BLaER1 treated with 17β-estradiol and CSF1 and Interleukin-3, amounts not matched to agents 10 nM and 100 nM (cell line): ENCODE measurements at regions not wholly inside any gene's neighbourhood (a gene's known extent, or its start where the extent isn't known, plus 50 kb on each side); places are given as distances from the start of the nearest gene placed in this dataset.

ENCODE experiments used
- H3K27ac ChIP-seq, 11 experiments: shearing (Covaris generic); formaldehyde crosslinking; 2 replicates each; pipeline ENCODE4 v1.8.1; 2022
- H3K27me3 ChIP-seq, 11 experiments: shearing (Covaris generic); formaldehyde crosslinking; 2 replicates each; pipeline ENCODE4 v1.8.1; 2022
- H3K36me3 ChIP-seq, 11 experiments: shearing (Covaris generic); formaldehyde crosslinking; 2 replicates each; pipeline ENCODE4 v1.8.1; 2022
- H3K4me1 ChIP-seq, 10 experiments: shearing (Covaris generic); formaldehyde crosslinking; 2 replicates each; pipeline ENCODE4 v1.8.1; 2022
- H3K4me2 ChIP-seq, 11 experiments: shearing (Covaris generic); formaldehyde crosslinking; 2 replicates each; pipeline ENCODE4 v1.8.1; 2022
- H3K4me3 ChIP-seq, 10 experiments: shearing (Covaris generic); formaldehyde crosslinking; 2 replicates each; pipeline ENCODE4 v1.8.1; 2022
- H3K9ac ChIP-seq, 11 experiments: shearing (Covaris generic); formaldehyde crosslinking; 2 replicates each; pipeline ENCODE4 v1.8.1; 2022
- H3K9me3 ChIP-seq, 11 experiments: shearing (Covaris generic); formaldehyde crosslinking; replicated peaks in 1 of 11; 2 replicates each; pipeline ENCODE4 v1.8.1; 2022
- H4K20me1 ChIP-seq, 11 experiments: shearing (Covaris generic); formaldehyde crosslinking; 2 replicates each; pipeline ENCODE4 v1.8.1; 2022
- Cebpa-rat ChIP-seq, 11 experiments: shearing (Covaris generic); IDR thresholded peaks; 2 replicates each; pipeline ENCODE4 v1.8.1; 2022

DNA sequence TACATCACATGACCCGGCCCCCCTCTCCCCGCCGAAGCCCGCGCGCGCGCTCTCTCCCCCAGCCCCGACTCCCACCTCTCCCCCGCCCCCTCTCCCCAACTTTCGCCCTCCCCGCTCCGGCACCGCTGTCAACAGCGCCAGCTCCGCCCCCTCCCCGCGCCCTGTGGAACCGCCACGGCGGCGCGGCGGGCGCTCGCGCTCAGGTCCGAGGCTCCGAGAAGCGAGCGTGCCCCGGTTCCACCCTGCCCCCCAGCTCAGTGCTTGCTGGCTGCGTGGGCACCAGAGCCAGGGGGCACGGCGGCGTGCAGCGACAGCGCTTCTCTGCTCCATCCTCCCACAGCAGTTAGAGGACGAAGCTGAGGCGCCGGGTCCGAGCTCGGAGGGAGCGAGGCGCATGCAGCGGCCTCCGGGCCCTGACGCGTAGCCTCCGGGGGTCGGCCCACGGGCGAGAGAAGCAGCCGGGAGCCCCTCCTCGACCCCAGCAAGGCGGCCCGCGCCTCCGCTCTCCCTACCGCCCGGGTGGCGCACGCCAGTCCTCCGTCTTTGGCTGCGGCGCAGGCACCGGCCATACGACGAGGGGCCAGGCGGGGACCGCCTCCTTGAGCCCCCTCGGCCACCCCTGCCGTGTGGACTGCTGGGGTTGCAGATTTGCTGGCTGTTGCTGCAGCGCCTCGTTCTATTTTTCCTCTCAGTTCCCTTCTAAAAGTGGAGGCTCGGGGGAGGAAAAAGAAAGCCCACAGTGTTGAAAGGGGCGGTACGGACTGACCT is 109.5 kb downstream of the KCNRG start:
- Histone ChIP-seq H3K4me2 (peak overlapping the region; percentile 65 to 88 (median 80)), H3K27ac (peak overlapping the region; percentile 98 to 100 (median 99)), H3K27me3 (peaks cover 13 to 22% (median 18%) of the 10 kb centered on the region in 11 experiments), H3K9me3 (no peaks in the 10 kb centered on the region), H3K36me3 (peaks cover 6 to 21% (median 11%) of the 10 kb centered on the region in 11 experiments; a peak in 14 of 22 replicates), H3K4me3 (peak overlapping the region; percentile 89 to 99 (median 96)), H3K9ac (peak overlapping the region; percentile 98 to 100 (median 99)), H3K4me1 (peaks cover 63 to 72% (median 69%) of the 10 kb centered on the region in 10 experiments), H4K20me1 (peaks cover 0 to 44% (median 19%) of the 10 kb centered on the region in 11 experiments; a peak in 16 of 22 replicates)
- TF ChIP-seq Cebpa-rat (IDR thresholded peaks at IDR 0.05) = no peak

DNA sequence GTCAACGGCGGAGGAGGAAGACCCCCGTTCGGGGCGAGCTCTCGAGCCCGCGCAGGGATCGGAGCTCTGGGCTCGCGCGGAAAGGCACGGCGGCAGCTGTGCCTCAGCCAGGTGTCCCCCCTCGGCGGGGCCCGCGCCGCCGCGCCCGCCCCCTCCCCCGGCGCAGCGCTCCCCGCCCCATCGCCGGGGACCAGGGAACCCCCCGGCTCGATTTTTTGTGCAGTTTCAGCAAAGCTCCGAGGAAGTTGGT is 110.0 kb downstream of the KCNRG start:
- H3K9ac ChIP-seq = peak overlapping the region; percentile 98 to 100 (median 99)
- no peak for TF ChIP-seq Cebpa-rat (IDR thresholded peaks at IDR 0.05)
- peak overlapping the region; percentile 89 to 99 (median 96) for H3K4me3 ChIP-seq
- peaks cover 18 to 27% (median 23%) of the 10 kb centered on the region in 11 experiments for H3K27me3 ChIP-seq
- peak overlapping the region; percentile 65 to 88 (median 80); a peak in 21 of 22 replicates for H3K4me2 ChIP-seq
- H3K4me1 ChIP-seq = peaks cover 67 to 73% (median 71%) of the 10 kb centered on the region in 10 experiments
- peak overlapping the region; percentile 98 to 100 (median 99) for H3K27ac ChIP-seq
- no peaks in the 10 kb centered on the region for H3K9me3 ChIP-seq
- H4K20me1 ChIP-seq = peaks cover 0 to 39% (median 19%) of the 10 kb centered on the region in 11 experiments; a peak in 16 of 22 replicates
- H3K36me3 ChIP-seq = peaks cover 6 to 20% (median 10%) of the 10 kb centered on the region in 11 experiments; a peak in 14 of 22 replicates

GRCh38 chr13:50125554-50126262 is 110.5 kb downstream of the KCNRG start:
- Histone ChIP-seq H3K9ac (peak overlapping the region; percentile 98 to 100 (median 99)), H4K20me1 (peaks cover 0 to 34% (median 17%) of the 10 kb centered on the region in 11 experiments; a peak in 16 of 22 replicates), H3K4me1 (peaks cover 62 to 73% (median 71%) of the 10 kb centered on the region in 10 experiments), H3K4me2 (peak overlapping the region; percentile 87 to 99 (median 95)), H3K27ac (peak overlapping the region; percentile 98 to 100 (median 99)), H3K9me3 (no peaks in the 10 kb centered on the region), H3K4me3 (peak overlapping the region; percentile 89 to 99 (median 96)), H3K27me3 (peaks cover 23 to 32% (median 28%) of the 10 kb centered on the region in 11 experiments), H3K36me3 (peaks cover 2 to 15% (median 6%) of the 10 kb centered on the region in 11 experiments; a peak in 14 of 22 replicates)
- no peak for TF ChIP-seq Cebpa-rat (IDR thresholded peaks at IDR 0.05)

- Histone ChIP-seq H3K4me1 (peaks cover 58 to 73% (median 71%) of the 10 kb centered on the region in 10 experiments), H3K27ac (peak overlapping the region; percentile 98 to 100 (median 99)), H4K20me1 (peaks cover 0 to 27% (median 14%) of the 10 kb centered on the region in 11 experiments; a peak in 14 of 22 replicates), H3K36me3 (peaks cover 0 to 8% (median 0%) of the 10 kb centered on the region in 11 experiments; a peak in 7 of 22 replicates), H3K4me2 (peak overlapping the region; percentile 87 to 99 (median 95)), H3K4me3 (peak overlapping the region; percentile 89 to 99 (median 96)), H3K27me3 (peaks cover 30 to 39% (median 35%) of the 10 kb centered on the region in 11 experiments), H3K9ac (peak overlapping the region; percentile 98 to 100 (median 99)), H3K9me3 (no peaks in the 10 kb centered on the region)
- 0 out of 22 replicates have a peak, but pooled peaks of 1 of the 11 experiments have one; percentile 21 for TF ChIP-seq Cebpa-rat (IDR thresholded peaks at IDR 0.05)
These were observed 111.2 kb downstream of the KCNRG start for GRCh38 chr13:50126263-50126992.

DNA sequence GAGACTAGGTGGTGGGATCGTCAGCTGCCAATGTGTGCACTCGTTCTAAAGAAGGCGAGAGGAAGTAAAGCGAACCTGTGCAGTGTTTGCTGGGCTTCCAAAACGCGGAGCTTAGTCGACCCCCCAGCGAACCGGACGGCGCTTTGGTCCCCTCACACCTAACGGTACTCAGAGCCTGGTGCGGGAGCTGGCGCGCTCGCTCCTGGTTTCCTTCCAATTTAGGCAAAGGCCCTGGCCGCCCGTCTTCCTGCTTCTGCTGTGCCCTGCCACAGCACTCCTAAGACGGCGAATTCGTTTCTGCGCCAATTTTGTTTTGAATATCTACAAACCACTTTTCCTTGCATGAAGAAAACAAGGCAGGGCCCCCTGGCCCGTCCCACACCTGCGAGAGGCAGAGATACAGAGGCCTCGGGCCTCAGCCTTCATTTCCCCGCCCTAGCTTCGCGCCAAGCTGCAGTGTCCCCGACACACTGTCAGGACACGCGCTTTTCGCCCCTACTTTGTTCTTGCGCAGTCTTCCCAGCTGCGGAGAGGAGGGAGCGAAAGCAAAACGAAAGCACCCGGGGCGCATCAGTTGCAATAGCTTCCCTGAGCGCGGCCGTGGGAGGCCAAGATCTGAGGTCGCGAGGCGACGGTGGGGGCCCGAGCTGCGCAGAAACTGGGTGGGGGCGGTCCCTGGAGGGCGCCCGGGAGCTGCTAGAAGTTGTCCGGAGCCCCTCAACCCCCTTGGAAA is 111.9 kb downstream of the KCNRG start:
- Histone ChIP-seq H3K27ac (peak overlapping the region; percentile 98 to 100 (median 99)), H4K20me1 (peaks cover 0 to 20% (median 10%) of the 10 kb centered on the region in 11 experiments; a peak in 11 of 22 replicates), H3K4me2 (peak overlapping the region; percentile 87 to 99 (median 95)), H3K4me1 (peaks cover 52 to 69% (median 67%) of the 10 kb centered on the region in 10 experiments), H3K9me3 (peaks cover 0 to 2% (median under 1%) of the 10 kb centered on the region in 11 experiments; a peak in 12 of 22 replicates), H3K27me3 (peaks cover 37 to 46% (median 42%) of the 10 kb centered on the region in 11 experiments), H3K9ac (peak overlapping the region; percentile 98 to 100 (median 99)), H3K4me3 (peak overlapping the region; percentile 89 to 99 (median 96)), H3K36me3 (0 out of 22 replicates have a peak, but pooled peaks cover 0 to under 1% (median 0%) of the 10 kb centered on the region in 11 experiments)
- TF ChIP-seq Cebpa-rat (IDR thresholded peaks at IDR 0.05) = peak in 3 of 11 experiments; percentile 17 to 74 (median 30); a peak in 3 of 22 replicates

GRCh38 chr13:50127726-50128291 is 112.6 kb downstream of the KCNRG start:
- peaks cover 6 to 9% (median 7%) of the 10 kb centered on the region in 11 experiments for H3K9me3 ChIP-seq
- H3K4me3 ChIP-seq = peak overlapping the region; percentile 89 to 99 (median 96)
- H4K20me1 ChIP-seq = peaks cover 0 to 13% (median 7%) of the 10 kb centered on the region in 11 experiments; a peak in 9 of 22 replicates
- peaks cover 45 to 62% (median 60%) of the 10 kb centered on the region in 10 experiments for H3K4me1 ChIP-seq
- peaks cover 44 to 53% (median 48%) of the 10 kb centered on the region in 11 experiments for H3K27me3 ChIP-seq
- H3K9ac ChIP-seq = peak overlapping the region; percentile 98 to 100 (median 99)
- no peaks in the 10 kb centered on the region; a peak in 1 of 22 replicates for H3K36me3 ChIP-seq
- H3K27ac ChIP-seq = peak overlapping the region; percentile 98 to 100 (median 99)
- TF ChIP-seq Cebpa-rat (IDR thresholded peaks at IDR 0.05) = no peak
- peak overlapping the region; percentile 87 to 99 (median 95) for H3K4me2 ChIP-seq

- peak overlapping the region in 7 of 11 experiments; percentile 98 to 100 (median 99); a peak in 11 of 22 replicates for H3K27ac ChIP-seq
- H3K27me3 ChIP-seq = peaks cover 51 to 59% (median 55%) of the 10 kb centered on the region in 11 experiments
- no peaks in the 10 kb centered on the region; a peak in 1 of 22 replicates for H3K36me3 ChIP-seq
- peaks cover 0 to 7% (median under 1%) of the 10 kb centered on the region in 11 experiments; a peak in 7 of 22 replicates for H4K20me1 ChIP-seq
- H3K9ac ChIP-seq = peak overlapping the region in 8 of 11 experiments; percentile 98 to 100 (median 99); a peak in 14 of 22 replicates
- H3K4me2 ChIP-seq = peak overlapping the region; percentile 87 to 99 (median 95)
- peaks cover 13 to 16% (median 14%) of the 10 kb centered on the region in 11 experiments for H3K9me3 ChIP-seq
- H3K4me1 ChIP-seq = peaks cover 39 to 57% (median 54%) of the 10 kb centered on the region in 10 experiments
- H3K4me3 ChIP-seq = peak overlapping the region in 5 of 10 experiments; percentile 89 to 96 (median 93); a peak in 5 of 20 replicates
- TF ChIP-seq Cebpa-rat (IDR thresholded peaks at IDR 0.05) = no peak
These were observed 113.2 kb downstream of the KCNRG start for GRCh38 chr13:50128428-50128931.
